Hematopoietic multipotent progenitor cell treated with erythropoietin and hydrocortisone succinate and interleukin-3 and kit ligand, for 4 days (in vitro differentiated cells): ENCODE measurements at regions not wholly inside any gene's neighbourhood (a gene's known extent, or its start where the extent isn't known, plus 50 kb on each side); places are given as distances from the start of the nearest gene placed in this dataset.
"Not testable (repeated sequence)": the region's sequence is repeated elsewhere in the genome, so short reads cannot be mapped to it uniquely, and the experiment has no call there.

Experiments used
- DNase-seq: peaks from one replicate; pipeline ENCODE4 v3.0.0-alpha.2; 2015

GRCh38 chr1:188476606-188477005 lies 1647.9 kb downstream of the PLA2G4A start:
- no peak for DNase-seq

DNA sequence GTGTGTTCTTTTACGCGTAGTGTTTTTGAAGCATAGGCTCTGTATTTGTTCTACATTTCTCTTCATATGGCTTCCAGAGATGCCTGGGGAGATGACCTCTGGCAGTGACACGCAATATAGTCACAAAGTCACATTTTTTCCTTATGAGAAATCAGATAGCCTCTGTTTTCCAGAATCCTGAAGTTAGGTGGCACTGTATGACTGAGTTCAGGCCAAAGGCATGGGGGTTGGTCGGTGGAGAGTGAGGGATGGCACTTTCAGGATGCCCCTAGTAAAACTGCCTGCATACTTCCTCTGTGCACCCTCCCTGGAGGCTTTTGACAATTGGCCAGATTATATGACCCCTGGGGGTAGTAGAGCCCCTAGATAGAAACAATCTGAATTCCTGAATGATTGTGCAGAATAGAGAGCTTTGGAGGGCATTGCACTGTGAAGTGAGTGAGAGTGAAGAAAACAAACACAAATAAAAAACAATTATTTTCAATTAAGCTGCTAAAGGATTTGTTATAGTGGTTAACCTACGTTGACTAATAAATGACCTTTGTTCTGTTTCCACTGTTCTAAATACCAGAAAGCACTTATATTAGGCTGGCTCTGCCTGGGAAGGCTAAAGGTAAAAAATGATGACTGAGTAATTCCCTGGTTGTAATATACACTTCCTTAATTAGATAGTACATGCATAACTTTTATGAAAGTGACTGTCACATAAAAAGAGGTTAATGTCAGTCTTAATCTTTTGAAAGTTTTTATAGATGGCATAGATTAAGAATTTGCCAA lies 1660.8 kb downstream of the PLA2G4A start:
- no peak for DNase-seq

- DNase-seq: no peak
Observed at GRCh38 chr1:188496506-188496905, 1667.8 kb downstream of the PLA2G4A start.

DNA sequence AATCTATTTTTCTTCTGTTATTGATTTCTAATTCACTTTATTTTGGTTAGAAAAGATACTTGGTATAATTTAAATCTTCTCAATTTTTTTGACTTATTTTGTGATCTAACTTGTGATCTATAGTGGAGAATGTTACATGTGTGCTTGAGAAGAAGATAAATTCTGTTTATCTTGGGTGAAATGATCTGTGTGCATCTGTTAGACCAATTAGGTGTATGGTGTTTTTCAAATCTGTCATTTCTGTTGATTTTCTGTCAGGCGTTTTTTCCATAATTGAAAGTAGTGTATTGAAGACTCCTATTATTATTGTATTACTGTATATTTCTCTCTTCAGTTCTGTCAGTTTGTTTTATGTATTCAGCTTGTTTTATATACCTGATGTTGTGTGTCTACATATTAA lies 1668.3 kb downstream of the PLA2G4A start:
- no peak for DNase-seq

- peak; percentile 15 for DNase-seq
Observed at GRCh38 chr1:188499690-188500089, 1670.9 kb downstream of the PLA2G4A start.

DNA sequence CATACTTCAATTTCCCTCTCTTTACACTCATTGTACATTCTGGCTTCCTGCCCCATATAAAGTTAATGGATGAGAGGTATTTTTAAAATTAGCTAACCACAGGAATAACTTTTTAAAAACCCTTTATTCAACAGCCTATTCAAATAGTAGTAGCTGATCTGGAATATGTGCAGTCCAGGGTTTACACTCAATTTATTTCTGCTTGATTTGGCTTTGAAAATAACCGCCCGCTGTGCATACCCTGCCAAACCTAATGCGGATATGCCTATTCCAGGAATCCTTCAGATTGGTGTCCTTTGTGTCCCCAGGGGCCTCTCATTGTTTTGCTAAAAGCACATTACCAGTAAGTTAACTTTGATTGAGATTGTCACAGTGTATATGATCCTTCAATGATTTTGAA lies 1686.2 kb downstream of the PLA2G4A start:
- DNase-seq: no peak

- no peak for DNase-seq
Observed at GRCh38 chr1:188517139-188517538, 1688.4 kb downstream of the PLA2G4A start.

- no peak for DNase-seq
Observed at GRCh38 chr1:188551176-188551575, 1722.4 kb downstream of the PLA2G4A start.

GRCh38 chr1:188557053-188557452 lies 1728.3 kb downstream of the PLA2G4A start:
- DNase-seq: no peak

GRCh38 chr1:188582911-188583532 lies 1754.3 kb downstream of the PLA2G4A start:
- no peak for DNase-seq

- DNase-seq: no peak
Observed at GRCh38 chr1:188584119-188584518, 1755.4 kb downstream of the PLA2G4A start.

DNA sequence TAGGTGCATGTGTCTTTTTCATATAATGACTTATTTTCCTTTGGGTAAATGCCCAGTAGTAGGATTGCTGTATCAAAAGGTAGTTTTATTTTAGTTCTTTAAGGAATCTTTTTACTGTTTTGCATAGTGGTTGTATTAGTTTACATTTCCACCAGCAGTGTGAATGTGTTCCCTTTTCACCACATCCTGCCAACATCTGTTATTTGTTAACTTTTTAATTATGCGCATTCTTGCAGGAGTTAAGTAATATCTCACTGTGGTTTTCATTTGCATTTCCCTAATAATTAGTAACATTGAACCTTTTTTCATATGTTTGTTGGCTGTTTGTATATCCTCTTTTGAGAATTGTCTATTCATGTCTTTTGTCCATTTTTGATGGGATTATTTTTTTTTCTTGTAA lies 1761.9 kb downstream of the PLA2G4A start:
- DNase-seq: no peak

- DNase-seq: no peak
Observed at GRCh38 chr1:188594542-188595235, 1765.9 kb downstream of the PLA2G4A start.

GRCh38 chr1:188599313-188599712 lies 1770.6 kb downstream of the PLA2G4A start:
- DNase-seq: peak; percentile 5

- DNase-seq: no peak
Observed at GRCh38 chr1:188611432-188611831, 1782.7 kb downstream of the PLA2G4A start.

- no peak for DNase-seq
Observed at GRCh38 chr1:188615321-188615720, 1786.6 kb downstream of the PLA2G4A start.

DNA sequence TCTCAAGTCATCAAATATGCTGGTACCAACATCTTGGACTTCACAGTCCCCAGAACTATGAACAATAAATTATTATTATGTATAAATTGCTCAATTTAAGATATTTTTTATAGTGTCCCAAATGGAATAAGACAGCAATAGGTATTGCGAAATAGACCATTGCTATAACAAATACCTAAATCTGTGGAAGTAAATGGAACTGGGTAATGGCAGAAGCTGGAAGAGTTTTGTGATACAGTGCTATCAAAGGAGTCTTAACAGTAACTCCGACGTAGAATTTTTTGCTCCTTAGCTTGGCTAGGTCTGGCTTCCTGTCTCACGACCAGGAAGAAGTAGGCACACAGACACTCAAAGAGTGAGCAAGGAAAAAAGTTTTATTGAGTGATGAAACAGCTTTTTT lies 1791.5 kb downstream of the PLA2G4A start:
- no peak for DNase-seq

DNA sequence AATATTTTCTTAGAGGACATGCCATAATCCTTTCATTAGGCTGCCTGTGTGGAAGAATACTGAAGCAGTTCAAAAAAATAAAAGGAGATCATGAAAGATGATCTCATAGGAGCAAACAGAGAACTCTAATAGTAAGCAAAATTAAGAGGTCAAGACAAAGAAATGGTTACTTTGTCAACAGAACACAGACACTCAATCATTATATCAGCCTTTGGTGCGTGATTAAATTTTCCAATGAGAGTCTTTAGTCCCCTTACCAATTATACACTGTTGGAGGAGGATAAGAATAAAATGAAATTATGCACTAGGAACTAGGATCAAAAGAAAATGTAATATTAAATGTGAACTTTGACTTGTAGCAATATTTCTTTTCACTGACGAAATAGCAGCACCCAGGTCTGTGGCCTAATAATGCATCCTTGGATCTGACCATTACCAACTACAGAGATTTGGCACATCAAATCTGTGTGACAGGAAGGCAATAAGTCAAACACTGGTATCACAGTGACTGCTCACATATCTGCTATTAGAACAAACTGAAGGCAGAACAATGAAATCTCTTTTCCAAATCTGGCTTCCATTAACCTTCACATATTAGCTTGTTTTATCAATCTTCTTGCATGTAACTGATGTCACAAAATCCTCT lies 1812.9 kb downstream of the PLA2G4A start:
- DNase-seq: no peak

- DNase-seq: no peak
Observed at GRCh38 chr1:188642704-188643103, 1814.0 kb downstream of the PLA2G4A start.

GRCh38 chr1:188652678-188653077 lies 1823.9 kb downstream of the PLA2G4A start:
- DNase-seq: peak; percentile 30

DNA sequence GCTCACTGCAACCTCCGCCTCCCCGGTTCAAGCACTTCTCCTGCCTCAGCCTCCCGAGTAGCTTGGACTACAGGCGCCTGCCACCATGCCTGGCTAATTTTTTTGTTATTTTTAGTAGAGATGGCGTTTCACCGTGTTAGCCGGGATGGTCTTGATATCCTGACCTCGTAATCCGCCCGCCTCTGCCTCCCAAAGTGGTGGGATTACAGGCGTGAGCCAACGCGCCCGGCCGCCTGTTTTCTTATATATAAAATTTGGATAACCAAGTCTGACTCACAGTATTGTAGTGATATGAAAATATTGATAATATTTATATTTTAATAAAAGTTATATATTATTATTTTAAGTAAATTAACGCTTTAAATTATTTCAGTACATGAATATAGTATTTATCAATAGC lies 1821.7 kb downstream of the BRINP3 start:
- DNase-seq: not testable (repeated sequence)

DNA sequence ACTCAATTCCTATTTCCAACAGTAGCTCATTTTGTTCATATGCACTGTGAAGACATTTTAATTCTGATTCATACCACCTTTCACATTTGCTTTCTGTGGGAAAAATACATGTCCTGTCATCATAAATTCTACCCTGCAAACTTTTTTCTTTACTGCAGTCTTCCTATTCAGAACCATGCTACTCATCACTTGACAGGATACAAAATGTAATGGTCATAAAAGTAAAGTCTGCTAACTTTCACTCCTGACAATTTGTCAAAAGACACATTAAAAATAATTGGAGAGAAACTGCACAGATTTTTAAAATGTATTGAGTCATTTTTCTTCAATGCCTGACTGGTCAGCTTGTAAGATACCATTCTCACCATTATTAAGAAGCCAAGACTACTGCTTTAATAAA lies 1817.1 kb downstream of the BRINP3 start:
- DNase-seq: no peak

DNA sequence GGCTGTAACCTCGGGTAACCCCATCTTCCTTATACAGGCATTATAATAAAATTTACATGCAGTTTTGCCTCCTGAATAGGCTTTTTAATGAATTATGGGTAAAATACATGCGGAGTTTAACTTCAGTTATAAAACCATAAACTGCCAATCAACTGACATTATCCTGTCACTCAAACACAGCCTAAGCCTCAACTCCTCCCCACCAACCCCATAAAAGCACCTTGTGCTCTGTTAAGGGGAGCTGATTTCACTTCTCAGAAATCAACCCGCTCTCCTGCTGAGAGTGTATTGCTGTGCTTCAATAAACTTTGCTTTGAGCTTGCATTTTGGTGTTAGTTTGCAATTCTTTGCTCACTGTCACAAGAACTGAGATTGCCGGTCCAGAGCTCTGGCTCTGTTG lies 1812.2 kb downstream of the BRINP3 start:
- no peak for DNase-seq

DNA sequence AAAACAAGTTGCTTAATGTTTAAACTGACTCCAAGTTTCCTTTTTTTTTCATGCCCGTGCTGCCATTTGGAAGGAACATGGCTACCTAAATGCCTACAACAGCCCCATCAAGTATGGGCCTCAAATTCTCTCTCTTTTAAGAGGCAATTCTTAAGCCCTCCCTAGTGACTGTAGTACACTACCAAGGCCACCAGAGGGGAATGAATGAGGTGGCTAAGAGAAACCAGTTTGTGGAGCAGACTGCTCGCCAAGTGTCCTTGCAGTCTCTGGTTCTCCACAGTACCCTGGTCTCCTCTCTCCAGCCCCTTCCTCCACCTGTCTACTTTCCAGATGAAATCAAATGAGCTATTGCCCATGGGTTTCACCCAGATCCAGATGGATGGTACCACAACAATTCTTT lies 1809.6 kb downstream of the BRINP3 start:
- DNase-seq: peak; percentile 22
